GM18498 (cell line): ENCODE measurements at regions not wholly inside any gene's neighbourhood (a gene's known extent, or its start where the extent isn't known, plus 50 kb on each side); places are given as distances from the start of the nearest gene placed in this dataset.
"Not testable (repeated sequence)": the region's sequence is repeated elsewhere in the genome, so short reads cannot be mapped to it uniquely, and the experiment has no call there.

Experiments
- ATAC-seq: cut with Tn5 transposase; IDR thresholded peaks from one replicate; pipeline ENCODE4 v1.9.1; 2021; ENCODE audit warnings: mild to moderate bottlenecking, moderate library complexity; ENCODE audit not compliant: unreplicated experiment

DNA sequence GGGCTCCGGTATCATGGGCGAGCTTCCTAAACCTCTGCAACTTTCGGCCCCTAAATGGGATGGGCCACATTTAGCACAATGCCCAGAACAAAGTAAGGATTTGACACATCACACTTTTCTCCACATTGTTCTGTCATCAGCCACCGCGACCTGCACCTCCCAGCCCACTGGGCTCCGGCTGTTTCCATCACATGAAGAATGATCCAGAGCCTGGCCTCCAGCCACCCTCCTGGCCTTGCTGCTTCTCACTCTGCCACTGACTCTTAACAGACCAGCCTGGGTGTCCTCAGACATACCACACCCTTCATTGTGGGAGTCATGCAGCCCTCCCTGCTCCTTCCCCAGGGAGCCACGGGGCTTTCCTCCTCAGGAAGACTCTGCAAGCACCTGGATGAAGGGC is 113.7 kb downstream of the IGLL1 start:
- ATAC-seq: no peak

DNA sequence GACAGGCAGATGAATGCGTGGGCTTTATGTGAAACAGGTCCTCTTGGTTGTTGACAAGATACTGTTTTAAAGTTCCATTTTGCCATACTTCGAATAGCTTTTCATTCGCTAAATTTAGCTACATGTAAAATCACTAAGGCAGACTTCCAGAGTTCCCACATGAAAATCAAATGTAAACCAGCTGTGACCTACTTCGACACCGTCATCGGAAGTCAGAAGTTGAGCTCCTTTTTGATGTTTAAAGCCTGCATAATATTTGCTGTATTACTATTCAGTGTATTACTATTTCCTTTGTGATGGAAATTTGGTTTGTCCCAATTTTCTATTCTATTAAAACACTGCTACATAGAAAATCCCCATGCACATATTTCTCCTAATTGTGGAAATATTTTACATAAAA is 115.3 kb downstream of the IGLL1 start:
- ATAC-seq: not testable (repeated sequence)

DNA sequence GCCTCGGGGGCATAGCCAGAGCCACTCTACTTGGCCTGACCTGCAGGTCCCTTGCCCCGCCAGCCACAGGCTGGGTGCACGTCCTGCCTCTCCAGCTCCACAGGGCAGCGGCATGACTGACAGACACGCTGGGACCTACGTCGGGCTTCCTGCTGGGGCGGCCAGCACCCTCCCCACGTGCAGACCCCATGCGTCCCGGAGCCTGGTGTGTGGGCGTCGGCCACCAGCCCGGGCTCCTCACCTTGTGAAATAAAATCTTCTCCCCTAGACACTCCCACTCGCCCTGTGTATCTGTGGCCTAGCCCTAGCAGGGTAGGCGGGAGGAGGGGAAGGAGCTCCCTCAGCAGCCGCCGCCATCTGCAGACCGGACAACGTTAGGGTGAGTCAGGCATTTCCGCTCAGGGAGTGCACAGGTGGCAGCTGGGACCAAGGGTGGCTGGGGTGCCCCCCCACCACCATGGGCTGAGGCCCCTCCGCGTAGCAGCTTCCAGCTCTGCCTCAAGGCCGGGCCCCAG is 119.5 kb downstream of the IGLL1 start:
- not testable (repeated sequence) for ATAC-seq

DNA sequence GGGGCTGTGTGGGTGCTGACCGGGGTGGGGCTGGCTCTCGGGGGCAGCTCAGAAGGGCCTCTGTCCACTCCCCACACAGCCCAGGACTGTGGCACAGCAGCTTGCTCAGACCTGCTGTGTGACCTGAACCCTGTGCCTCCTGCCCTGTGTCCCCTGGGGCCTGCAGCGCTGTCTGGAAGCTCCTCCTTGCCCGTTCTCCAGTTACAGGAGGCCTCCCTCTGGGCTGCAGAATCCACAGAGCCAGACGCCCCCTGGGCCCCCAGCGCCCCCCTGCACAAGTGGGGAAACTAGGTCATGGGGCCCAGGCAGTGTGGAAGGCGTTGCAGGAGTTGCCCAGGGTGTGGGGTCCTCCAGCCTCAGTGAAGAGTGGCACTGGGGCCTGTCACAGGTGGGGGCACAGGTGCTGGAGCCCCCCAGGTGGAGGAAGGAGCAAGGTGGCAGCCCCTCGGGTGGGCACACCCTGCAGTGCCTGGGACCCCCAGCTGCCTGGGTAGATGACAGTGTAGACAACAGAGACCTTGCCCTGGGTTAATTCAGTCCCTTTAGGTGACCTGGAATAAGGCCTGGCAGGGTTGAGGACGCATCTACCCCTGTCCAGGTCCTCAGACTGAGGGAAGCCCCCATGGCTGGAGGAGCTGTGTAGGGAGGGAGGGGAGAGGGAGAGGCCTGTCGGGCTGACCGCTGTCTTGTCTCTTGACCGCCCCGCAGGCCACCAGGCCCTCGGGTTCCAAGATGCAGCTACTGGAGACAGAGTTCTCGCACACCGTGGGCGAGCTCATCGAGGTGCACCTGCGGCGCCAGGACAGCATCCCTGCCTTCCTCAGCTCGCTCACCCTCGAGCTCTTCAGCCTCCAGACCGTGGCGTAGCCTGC is 120.2 kb downstream of the IGLL1 start:
- ATAC-seq: not testable (repeated sequence)

DNA sequence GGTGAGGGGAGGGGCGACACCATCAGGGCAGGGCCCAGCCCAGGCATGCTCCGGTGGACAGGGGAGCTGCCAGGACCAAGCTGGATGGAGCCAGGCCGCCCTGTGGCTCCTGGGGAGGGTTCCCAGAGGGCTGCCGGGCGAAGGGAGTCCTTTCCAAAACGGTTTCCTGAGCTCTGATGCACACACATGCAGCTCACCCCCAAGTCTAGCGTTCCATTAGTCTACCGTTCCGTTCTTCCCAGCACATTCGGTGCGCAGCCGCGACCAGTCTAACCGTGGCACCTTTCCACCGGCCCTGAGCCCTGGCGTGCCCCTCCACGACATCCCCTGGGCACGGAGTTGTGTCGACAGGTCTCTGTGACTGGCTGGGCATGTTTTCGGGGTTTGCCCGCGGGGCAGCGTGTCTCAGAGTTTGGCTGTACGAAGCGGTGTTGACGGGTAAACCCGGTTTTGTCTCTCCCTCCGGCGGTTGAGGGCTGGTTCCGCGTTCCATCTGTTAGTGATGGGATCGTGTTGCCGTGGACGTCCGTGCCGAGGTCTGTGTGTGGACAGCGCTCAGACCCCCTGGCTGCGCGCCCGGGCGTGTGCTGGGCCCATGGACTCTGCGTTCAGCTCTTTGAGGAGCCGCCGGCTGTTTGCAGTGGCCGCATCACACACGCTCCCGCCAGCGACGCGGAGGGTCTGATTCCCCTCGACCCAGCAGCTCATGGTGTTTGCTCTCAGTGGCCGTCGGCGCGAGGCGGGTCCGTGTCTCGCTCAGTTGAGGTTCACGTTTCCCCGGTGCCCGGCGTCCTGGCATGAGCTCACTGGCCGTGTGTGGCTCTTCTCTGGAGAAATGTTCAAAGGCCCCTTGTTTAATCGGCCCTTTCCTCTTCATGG is 121.2 kb downstream of the IGLL1 start:
- ATAC-seq: no peak

DNA sequence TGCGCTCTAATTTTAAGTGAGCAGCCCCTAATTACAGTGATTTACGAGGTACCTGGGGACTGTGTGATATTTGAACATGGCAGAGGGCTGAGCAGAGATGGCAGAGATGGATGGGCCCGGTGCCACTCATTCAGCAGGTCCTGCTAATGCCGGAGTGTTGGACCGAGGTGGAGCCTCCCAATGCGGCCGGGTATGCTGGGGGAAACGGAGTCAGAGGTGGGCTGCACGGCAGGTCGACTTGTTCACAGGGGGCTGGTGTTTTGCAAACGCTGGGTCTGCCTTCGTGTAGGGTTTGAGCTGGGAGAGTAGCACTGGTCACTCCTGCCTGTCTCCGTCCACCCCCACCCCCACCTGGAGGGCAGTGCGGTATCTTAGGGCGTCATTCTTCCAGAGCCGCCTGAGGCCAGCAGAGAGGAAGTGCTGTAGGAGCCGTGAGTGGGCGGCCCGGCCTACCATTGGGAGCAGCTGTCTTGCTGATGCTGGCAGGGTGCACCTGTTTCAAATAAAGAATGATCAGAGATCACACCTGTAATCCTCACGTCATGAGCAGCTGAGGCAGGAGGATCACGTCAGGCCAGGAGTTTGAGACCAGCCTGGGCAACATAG is 122.6 kb downstream of the IGLL1 start:
- ATAC-seq: no peak

DNA sequence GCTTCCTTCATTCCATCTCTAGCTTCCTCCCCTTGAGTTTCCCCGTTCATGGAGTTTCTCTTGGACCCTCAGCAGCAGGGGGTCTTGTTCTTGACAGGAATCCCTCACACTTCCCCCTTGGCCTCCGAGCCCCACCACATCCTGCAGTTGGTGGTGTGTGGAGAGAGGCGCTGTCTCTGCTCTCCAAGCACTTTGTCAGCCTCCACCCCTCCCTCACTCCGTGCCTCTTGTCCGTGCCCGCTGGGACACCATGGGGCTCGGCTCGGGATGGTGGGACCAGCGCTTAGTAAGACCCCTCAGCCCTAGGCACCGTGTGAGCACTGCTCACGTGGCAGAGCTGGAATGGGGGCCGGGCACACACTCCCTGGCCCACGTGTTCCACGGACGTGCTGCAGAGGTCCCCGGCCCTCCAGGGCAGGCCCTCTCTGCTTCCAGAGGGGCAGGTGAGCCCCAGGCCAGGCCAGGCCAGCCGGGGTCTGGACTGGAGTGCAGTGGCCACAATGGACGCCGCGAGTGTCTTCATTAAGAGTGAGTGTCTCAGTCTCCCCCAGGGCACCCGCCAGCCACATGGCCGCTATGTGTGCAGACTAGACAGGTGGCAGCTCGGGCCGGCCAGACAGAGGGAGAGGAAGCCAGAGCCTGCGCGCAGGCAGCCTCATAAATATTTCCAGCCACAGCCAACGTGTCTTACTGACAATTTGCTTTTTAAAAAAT is 123.3 kb downstream of the IGLL1 start:
- ATAC-seq: not testable (repeated sequence)

DNA sequence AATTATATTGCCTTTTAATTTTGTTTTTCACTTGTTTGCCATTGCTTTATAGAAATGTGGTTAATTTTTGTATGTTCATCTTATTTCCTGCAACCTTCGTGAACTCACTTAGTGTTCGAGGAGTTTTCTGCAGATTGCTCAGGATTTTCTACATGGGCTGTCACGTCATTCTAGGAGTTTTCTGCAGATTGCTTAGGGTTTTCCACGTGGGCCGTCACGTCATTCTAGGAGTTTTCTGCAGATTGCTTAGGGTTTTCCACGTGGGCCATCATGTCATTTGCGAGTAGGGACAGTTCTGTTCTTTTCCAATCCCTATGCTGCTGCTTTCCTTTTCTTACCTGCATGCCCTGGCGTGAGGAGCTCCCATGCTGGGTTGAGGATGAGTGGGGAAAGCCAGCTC is 125.7 kb downstream of the IGLL1 start:
- ATAC-seq: not testable (repeated sequence)

DNA sequence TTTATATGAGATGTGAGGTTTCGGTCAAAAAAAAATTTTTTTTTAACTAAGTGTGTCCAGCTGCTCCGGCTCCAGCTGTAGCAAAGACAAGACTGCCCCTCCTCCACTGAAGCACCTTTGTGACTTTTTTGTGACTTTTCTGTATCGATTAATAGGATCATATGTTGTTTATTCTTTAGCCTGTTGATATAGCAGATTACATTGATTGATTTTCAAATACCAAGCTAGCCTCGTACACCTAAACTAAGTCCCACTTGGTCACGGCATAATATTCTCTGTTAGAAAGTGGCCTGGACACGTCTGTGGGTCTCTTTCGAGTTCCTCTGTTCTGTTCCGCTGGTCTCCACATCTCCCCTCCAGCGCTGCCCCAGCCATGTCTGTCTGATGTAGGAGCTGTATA is 126.8 kb downstream of the IGLL1 start:
- ATAC-seq: no peak

- ATAC-seq: no peak
These were observed 127.7 kb downstream of the IGLL1 start for GRCh38 chr22:23452231-23453010.

- not testable (repeated sequence) for ATAC-seq
These were observed 128.4 kb downstream of the IGLL1 start for GRCh38 chr22:23451452-23452230.

DNA sequence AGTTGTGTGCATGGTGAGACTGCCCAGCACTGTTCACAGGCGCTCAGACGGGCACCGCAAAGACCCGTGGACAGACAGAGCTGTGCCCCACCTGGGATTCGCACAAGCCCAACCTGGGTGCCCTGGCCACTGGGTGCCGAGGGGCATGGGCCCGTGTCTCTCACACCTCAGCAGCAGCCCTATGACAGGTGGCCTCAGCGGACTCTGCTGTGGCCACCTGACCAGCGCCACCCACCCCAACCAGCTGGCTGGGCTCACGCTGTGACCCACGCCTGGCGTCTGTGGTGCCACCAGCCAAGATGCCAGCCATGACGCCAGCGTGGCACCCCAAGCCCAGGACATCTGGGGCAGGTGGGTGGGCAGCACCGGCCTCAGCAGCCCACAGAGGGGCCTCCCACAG is 129.3 kb downstream of the IGLL1 start:
- not testable (repeated sequence) for ATAC-seq

- ATAC-seq: no peak
These were observed 129.7 kb downstream of the IGLL1 start for GRCh38 chr22:23450434-23450795.

DNA sequence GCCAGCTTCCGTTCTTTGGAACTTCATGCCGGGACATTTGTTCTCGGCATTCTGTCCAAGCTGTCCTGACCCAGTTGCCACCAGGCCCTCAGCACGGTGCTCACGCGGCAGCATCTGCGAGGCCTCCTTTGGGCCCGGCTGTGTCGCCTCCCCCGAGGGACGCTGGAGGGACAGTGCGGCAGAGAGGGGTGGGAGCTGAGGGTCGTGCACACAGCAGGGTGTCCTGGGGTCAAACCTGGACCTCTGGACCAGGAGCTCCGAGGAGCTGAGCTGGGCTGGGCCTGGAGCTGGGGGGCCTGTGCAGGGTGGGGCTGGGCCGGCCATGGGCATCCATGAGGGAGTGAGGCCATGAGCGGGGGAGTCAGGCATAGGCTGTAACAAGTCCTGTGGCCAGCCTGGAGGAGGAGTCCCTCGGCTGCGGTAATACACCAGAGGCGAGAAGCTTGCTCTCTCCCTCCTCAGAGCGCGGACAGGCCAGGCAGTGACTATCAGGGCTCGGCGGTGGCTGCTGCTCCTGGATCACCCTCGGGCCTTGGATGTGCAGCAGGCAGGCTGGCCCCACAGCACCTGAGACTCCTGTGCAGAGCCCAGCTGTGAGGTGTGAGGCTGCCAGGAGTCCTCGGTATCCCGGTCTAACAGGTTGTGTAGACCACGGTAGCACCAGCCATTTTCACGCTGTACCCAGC is 130.2 kb downstream of the IGLL1 start:
- ATAC-seq: not testable (repeated sequence)

DNA sequence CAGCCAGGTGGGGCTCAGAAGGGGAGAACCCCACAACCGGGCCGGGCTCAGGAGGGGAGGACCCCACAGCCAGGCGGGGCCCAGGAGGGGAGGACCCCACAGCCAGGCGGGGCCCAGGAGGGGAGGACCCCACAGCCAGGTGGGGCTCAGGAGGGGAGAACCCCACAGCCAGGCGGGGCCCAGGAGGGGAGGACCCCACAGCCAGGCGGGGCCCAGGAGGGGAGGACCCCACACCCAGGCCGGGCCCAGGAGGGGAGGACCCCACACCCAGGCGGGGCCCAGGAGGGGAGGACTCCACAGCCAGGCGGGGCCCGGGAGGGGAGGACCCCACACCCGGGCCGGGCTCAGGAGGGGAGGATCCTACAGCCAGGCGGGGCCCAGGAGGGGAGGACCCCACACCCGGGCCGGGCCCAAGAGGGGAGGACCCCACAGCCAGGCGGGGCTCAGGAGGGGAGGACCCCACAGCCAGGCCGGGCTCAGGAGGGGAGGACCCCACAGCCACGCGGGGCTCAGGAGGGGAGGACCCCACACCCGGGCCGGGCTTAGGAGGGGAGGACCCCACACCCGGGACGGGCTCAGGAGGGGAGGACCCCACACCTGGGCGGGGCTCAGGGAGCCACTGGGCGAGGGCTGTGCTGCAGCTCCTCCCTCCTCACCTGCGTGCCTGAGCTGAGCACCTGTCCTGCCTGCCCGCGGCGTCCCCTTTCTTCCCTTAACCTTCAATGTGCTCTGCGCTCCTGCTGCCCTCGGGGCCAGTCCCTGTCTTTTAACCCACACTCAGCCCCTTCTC is 131.4 kb downstream of the IGLL1 start:
- ATAC-seq: not testable (repeated sequence)

DNA sequence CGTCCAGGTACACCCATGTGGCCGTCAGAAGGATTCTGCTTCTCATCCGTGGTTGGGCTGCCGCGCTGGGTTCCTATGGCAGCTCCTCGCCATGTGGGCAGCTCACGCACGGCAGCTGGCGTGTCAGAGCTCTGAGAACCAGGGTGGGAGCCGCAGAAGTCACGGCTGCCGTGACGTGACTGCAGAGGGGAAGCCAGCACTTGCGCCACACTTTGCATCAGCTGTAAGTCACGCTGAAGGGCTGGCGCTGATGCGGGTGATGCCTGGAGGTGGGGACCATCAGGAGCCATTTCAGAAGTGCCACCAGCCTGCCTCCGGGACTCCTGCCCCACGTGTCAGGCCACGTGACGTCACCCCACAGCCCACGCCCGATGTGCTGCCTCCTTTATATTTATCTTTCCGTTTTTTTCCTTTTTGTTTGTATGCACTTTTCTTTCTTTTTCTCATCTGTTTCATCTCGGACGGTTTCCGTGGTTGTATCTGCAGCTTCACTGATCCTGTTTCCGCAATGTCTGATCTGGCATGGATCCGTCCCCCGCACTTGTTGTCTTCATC is 133.2 kb downstream of the IGLL1 start:
- no peak for ATAC-seq

DNA sequence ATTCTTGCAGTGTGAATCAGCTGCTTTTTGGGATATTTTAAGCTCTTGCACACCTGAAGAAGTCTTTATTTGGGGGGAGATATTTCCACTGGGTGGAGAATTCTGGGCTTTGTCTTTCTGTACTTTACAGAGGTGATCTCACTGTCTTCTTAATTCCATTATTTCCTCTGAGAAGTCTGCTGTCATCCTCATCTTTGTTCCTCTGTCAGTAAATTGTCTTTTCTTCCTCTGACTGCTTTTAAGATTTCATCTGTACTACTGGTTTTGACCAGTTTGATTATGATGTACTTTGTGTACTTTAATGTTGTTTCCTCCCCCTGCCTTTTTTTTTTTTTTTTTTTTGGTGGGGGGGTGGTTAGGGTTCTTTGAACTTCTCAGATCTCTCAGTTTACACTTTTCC is 133.9 kb downstream of the IGLL1 start:
- not testable (repeated sequence) for ATAC-seq
